HFFc6 (cell line): ENCODE measurements at regions not wholly inside any gene's neighbourhood (a gene's known extent, or its start where the extent isn't known, plus 50 kb on each side); places are given as distances from the start of the nearest gene placed in this dataset.

Experiments
- DNase-seq: peaks from one replicate; pipeline ENCODE4 v3.0.0-alpha.2; 2018
- H3K27ac Mint-ChIP-seq: 2 replicates; pipeline ENCODE4 v1.8.0; 2020; ENCODE audit warnings: mild to moderate bottlenecking, mixed read lengths
- H3K27me3 Mint-ChIP-seq: 2 replicates; pipeline ENCODE4 v1.8.0; 2021; ENCODE audit warnings: mild to moderate bottlenecking, moderate library complexity, mixed read lengths; ENCODE audit not compliant: insufficient read depth
- H3K36me3 Mint-ChIP-seq: 2 replicates; pipeline ENCODE4 v1.8.0; 2021; ENCODE audit warnings: low read depth, mixed read lengths
- H3K4me1 Mint-ChIP-seq: 2 replicates; pipeline ENCODE4 v1.8.0; 2020; ENCODE audit warnings: low read depth, mixed read lengths
- H3K4me3 Mint-ChIP-seq: 2 replicates; pipeline ENCODE4 v1.8.0; 2020; ENCODE audit warnings: mild to moderate bottlenecking, moderate library complexity, mixed read lengths
- H3K9me3 Mint-ChIP-seq: 2 replicates; pipeline ENCODE4 v1.8.0; 2020; ENCODE audit warnings: mild to moderate bottlenecking, mixed read lengths
- TF ChIP-seq, protein P1 (sequence below): fragments of 200-600 bp; sonication (generic); IDR thresholded peaks from 2 replicates; pipeline ENCODE4 v1.5.0; 2021; ENCODE audit warnings: antibody characterized with exemption, mild to moderate bottlenecking

DNA sequence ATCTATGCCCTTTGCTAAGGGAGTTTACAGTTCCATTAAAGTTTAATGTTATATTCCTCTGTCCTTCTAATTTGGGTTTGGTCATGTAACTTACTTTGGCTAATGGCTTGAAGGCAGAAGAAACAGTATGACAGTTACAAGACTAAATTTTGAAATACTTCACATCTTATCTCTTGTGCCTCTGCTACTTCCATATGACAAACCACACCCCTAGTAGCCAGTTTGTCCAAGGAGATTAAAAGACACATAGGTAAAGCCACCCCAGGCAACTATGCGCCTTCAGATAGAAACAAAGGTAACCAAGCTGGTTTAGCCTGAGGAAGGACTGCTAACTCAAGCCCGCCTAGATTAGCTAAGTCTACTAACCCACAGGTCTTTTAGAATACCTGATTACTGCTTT lies 273.4 kb upstream of the MIR17HG start:
- no peak overlapping the region for H3K27ac Mint-ChIP-seq
- TF ChIP-seq, protein P1, sequence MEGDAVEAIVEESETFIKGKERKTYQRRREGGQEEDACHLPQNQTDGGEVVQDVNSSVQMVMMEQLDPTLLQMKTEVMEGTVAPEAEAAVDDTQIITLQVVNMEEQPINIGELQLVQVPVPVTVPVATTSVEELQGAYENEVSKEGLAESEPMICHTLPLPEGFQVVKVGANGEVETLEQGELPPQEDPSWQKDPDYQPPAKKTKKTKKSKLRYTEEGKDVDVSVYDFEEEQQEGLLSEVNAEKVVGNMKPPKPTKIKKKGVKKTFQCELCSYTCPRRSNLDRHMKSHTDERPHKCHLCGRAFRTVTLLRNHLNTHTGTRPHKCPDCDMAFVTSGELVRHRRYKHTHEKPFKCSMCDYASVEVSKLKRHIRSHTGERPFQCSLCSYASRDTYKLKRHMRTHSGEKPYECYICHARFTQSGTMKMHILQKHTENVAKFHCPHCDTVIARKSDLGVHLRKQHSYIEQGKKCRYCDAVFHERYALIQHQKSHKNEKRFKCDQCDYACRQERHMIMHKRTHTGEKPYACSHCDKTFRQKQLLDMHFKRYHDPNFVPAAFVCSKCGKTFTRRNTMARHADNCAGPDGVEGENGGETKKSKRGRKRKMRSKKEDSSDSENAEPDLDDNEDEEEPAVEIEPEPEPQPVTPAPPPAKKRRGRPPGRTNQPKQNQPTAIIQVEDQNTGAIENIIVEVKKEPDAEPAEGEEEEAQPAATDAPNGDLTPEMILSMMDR: no peak
- no peaks in the 10 kb centered on the region for H3K36me3 Mint-ChIP-seq
- no peak overlapping the region for H3K4me3 Mint-ChIP-seq
- peaks cover 14% of the 10 kb centered on the region for H3K9me3 Mint-ChIP-seq
- DNase-seq: no peak
- no peaks in the 10 kb centered on the region for H3K4me1 Mint-ChIP-seq
- H3K27me3 Mint-ChIP-seq: no peaks in the 10 kb centered on the region

DNA sequence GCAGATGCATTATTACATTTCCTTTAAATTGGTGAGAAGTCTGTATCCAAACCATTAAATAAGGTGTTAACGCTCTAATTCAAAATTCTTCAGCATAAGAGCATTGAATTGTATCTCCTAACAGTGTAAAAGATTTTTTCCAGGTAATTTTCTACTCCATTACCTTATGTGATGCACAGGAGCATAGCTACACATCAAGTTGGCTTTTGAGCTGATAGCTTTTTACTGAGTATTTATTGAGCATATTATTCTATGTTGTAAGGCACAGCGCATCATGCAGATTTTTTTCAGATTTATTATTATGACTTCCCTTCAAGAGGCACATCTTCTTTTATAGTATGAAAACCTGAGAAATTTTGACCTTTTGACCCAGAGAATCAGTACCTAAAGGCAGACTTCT lies 270.7 kb upstream of the MIR17HG start:
- H3K4me1 Mint-ChIP-seq: no peaks in the 10 kb centered on the region
- peaks cover 22% of the 10 kb centered on the region for H3K9me3 Mint-ChIP-seq
- H3K27ac Mint-ChIP-seq: no peak overlapping the region
- DNase-seq: no peak
- H3K27me3 Mint-ChIP-seq: no peaks in the 10 kb centered on the region
- no peaks in the 10 kb centered on the region for H3K36me3 Mint-ChIP-seq
- TF ChIP-seq, protein P1: no peak
- H3K4me3 Mint-ChIP-seq: no peak overlapping the region

DNA sequence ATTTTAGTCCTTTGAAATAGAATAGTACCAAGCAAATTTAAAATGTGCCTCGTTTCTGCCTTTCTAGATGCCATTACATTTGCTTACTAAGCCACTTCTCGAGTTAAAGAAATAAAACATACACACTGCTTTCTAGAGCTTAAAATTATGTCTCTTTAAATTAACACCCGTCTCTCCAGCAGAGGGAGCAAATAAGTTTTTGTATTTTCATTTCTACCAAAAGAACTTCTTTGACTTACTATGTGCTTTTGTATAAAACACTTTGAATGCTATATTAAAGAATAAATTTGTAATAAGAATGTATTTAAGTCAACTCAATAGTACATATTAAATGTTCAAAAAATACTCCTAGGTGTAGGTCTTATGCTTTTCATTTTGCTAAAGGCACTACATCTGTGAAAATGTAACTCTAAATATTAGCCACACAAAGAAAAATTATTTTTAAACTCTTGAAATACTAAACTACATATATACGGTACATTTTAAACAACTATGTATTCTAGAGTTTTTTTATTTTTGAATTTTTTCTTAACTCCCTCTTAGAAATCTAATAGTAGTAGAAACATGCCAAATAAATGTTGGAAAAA lies 269.3 kb upstream of the MIR17HG start:
- DNase-seq: no peak
- peaks cover 13% of the 10 kb centered on the region for H3K9me3 Mint-ChIP-seq
- H3K36me3 Mint-ChIP-seq: no peaks in the 10 kb centered on the region
- TF ChIP-seq, protein P1: peak; percentile 56
- H3K27ac Mint-ChIP-seq: no peak overlapping the region
- H3K4me1 Mint-ChIP-seq: no peaks in the 10 kb centered on the region
- H3K27me3 Mint-ChIP-seq: no peaks in the 10 kb centered on the region
- H3K4me3 Mint-ChIP-seq: no peak overlapping the region

DNA sequence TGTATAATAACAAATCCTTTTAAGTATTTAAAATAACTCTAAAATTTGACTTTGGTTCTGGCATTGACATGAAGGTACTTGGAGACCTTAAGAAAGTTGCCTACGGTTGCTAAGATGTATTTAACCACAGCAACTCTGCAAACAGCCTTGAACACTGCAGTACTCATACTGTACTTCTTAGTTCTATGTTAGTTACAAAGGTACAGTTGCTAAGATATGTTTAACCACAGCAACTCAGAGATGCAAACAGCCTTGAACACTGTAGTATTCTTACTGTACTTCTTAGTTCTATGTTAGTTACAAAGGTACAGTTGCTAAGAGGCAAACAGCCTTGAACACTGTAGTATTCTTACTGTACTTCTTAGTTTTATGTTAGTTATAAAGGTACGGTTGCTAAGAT lies 268.3 kb upstream of the MIR17HG start:
- no peak for DNase-seq
- H3K36me3 Mint-ChIP-seq: no peaks in the 10 kb centered on the region
- no peak overlapping the region for H3K27ac Mint-ChIP-seq
- TF ChIP-seq, protein P1: no peak
- H3K4me3 Mint-ChIP-seq: no peak overlapping the region
- H3K27me3 Mint-ChIP-seq: no peaks in the 10 kb centered on the region
- H3K4me1 Mint-ChIP-seq: no peaks in the 10 kb centered on the region
- H3K9me3 Mint-ChIP-seq: peaks cover 18% of the 10 kb centered on the region

DNA sequence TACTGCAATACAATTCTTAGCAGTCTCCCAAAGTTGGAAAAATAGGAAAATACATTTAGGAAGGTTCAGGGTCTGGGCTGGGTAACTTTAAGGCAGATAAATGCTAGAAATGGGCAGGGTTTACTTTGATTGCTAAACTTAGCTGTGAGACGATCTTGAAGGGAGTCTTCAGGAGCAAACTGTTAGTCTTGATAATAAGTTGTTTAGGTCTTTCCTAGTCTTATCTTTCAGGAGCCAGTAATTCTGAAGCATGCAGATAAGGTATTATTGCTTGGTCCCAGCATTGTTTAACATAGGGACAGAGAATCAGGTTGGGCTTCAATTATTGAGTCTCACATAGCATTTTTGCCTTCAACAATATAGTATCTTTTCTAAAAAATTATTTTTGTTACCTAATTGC lies 262.4 kb upstream of the MIR17HG start:
- H3K9me3 Mint-ChIP-seq: peaks cover 28% of the 10 kb centered on the region
- no peak overlapping the region for H3K4me3 Mint-ChIP-seq
- H3K27ac Mint-ChIP-seq: no peak overlapping the region
- TF ChIP-seq, protein P1: no peak
- H3K36me3 Mint-ChIP-seq: no peaks in the 10 kb centered on the region
- no peaks in the 10 kb centered on the region for H3K27me3 Mint-ChIP-seq
- H3K4me1 Mint-ChIP-seq: no peaks in the 10 kb centered on the region
- DNase-seq: no peak
